ENCODE measurements at regions not wholly inside any gene's neighbourhood (a gene's known extent, or its start where the extent isn't known, plus 50 kb on each side); places are given as distances from the start of the nearest gene placed in this dataset.

GRCh38 chr3:101084404-101084803 lies 91.2 kb upstream of the ABI3BP start:
- no peak for DNase-seq (ENCODE audit: low read depth in 2 of 2)

- no peak for DNase-seq (ENCODE audit: low read depth in 2 of 2)
These were observed 88.8 kb upstream of the ABI3BP start for GRCh38 chr3:101081999-101082398.

DNA sequence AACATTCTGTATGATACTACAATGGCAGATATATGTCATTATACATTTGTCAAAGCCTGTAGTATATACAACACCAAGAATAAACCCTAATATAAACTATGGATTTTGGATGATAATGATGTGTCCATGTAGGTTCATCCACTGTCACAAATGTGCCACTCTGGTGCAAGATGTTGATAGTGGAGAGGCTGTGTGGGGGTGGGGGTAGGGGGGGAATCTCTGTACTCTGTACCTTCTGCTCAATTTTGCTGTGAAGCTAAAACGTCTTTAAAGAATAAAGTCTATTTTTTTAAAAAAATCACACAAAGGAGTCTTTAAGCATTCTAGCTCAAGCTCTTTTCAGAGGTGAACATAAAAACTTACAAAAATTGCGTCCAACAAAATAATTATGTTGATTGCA lies 88.2 kb upstream of the ABI3BP start:
- DNase-seq (ENCODE audit: low read depth in 2 of 2) = no peak

GRCh38 chr3:101077361-101078011 lies 84.3 kb upstream of the ABI3BP start:
- DNase-seq (ENCODE audit: low read depth in 2 of 2) = no peak

DNA sequence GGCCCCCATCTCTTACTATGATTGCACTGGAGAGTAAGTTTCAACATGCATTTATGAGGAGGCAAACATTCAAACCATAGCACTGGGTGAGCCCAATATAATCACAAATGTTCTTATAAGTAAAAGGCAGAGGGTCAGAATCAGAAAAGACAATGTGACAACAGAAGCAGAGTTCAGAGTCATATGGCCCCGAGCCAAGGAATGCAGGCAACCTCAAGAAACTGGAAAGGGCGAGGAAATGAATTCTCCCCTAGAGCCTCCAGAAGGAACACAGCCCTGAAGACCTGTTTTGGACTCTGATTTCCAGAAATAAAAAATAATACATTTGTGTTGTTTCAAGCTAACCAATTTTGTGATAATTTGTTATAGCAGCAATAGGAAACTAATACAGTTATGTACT lies 81.3 kb upstream of the ABI3BP start:
- DNase-seq (ENCODE audit: low read depth in 2 of 2) = no peak

DNA sequence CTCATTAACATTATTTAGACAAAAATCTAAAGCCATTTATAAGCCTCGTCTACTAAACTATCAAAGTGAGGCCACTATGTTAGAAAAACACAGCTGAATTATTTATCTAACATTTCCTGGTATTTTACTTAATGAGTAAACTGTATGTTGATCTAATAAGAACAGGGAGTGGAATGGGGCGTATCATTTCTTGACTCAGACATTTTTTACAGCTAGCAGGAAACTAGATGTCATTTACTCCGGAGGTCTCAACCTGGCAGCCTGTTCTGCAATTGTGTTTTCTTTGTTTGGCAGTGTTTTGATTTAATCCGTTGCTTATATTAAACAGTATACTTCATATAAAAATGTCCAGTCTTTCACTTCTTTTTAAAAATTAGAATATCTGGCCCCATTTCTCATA lies 79.1 kb upstream of the ABI3BP start:
- DNase-seq (ENCODE audit: low read depth in 2 of 2) = no peak

DNA sequence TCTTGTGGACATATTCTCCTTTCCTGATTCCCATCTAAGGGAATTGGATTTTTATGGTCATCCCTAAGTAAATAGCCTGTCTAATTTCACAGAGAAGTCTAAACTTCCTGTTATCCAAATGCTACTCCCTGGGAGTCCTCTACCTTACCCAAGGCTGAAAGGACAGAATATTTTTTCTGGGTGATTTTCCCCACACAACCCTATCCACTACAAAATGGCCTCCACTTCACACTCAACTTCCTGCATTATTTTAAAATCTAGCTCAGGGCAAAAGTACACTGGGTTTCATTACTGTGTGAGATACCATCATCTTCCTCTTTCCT lies 77.5 kb upstream of the ABI3BP start:
- no peak for DNase-seq (ENCODE audit: low read depth in 2 of 2)

DNA sequence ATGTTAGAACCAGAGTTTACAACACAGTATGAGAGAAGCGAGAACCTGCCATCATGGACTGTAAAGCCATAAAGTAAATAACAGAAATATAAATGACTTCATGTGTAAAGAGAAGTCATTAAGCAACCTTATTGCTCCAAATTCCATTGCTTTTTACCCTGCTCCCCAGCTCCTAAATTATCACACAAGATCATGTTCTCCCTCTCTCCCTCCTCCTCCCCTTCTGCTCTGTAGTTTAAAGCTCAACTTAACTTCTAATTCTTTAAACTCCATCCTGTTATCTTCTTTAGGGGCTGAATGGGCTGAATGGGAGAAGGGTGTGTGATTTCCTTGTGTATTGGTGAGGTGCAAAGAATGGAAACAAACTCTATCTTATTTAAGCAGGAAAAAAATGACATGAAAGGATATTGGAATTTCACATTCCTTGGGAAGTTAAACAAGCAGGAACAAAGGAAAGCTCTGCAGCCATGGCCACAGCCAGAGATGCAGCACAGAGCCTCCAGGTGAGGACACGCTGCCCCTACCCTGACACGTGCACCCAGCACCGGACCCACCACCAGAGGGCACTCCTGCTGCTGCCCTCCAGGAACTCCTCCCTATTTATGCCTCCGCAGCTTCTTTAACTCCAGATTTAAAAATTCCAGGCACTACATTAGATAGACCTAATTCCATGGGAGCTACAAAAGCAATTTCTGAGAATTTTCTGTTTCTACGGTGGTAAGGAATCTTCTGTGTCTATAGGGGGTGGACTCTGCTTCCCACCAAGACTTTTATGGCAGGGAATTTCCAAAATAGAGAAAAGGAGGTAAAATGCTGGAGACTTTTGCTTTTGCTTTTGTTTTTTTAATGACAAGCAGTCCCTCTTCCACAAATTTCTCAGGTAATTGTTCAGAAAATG lies 76.9 kb upstream of the ABI3BP start:
- DNase-seq (ENCODE audit: low read depth in 2 of 2) = no peak

- DNase-seq (ENCODE audit: low read depth in 2 of 2) = no peak
These were observed 75.8 kb upstream of the ABI3BP start for GRCh38 chr3:101068876-101069606.

- no peak for DNase-seq (ENCODE audit: low read depth in 2 of 2)
These were observed 73.5 kb upstream of the ABI3BP start for GRCh38 chr3:101066711-101067129.

GRCh38 chr3:101065962-101066361 lies 72.7 kb upstream of the ABI3BP start:
- peak; percentile 76 to 79 for DNase-seq (ENCODE audit: low read depth in 2 of 2)

- no peak for DNase-seq (ENCODE audit: low read depth in 2 of 2)
These were observed 70.2 kb upstream of the ABI3BP start for GRCh38 chr3:101063401-101063800.

- no peak for DNase-seq (ENCODE audit: low read depth in 2 of 2)
These were observed 68.1 kb upstream of the ABI3BP start for GRCh38 chr3:101061312-101061711.

GRCh38 chr3:101050866-101051265 lies 57.6 kb upstream of the ABI3BP start:
- no peak for DNase-seq (ENCODE audit: low read depth in 2 of 2)

DNA sequence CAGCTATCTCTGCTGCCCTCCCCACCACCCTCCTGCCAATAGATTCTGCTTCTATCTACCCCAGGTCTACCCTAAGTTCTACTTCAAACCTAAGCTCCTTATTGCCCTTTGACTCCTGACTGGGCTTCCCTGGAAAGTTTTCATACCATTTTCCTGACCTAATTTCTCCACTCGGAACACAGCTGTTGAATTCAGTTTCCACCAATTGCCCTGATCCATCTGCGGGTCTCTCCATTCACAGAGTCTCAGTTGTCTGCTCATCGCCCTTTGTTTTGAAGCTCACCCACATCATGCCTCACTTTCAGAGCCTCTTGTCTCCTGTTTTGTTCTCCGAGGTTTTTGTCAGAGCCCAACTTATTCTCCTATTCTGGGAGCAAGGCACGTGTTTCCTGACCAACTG lies 56.8 kb upstream of the ABI3BP start:
- no peak for DNase-seq (ENCODE audit: low read depth in 2 of 2)

DNA sequence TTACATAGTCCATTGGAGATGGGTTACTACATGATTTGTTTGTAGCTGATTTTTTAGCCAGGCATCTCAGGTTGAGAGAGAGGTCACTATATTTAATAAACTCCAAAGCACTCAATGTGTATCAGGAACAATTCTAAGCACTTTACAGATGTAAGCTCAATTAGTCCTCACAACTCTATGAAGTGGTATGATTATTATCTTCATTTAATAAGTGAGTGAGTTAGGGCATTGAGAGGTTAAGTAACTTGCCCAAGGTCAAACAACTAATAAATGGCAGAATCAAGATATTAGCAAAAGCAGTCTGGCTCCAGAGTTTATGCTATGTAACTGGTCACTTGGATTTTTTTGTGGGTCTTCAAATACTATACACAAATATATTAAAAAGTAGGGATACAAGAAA lies 56.3 kb upstream of the ABI3BP start:
- DNase-seq (ENCODE audit: low read depth in 2 of 2) = no peak

DNA sequence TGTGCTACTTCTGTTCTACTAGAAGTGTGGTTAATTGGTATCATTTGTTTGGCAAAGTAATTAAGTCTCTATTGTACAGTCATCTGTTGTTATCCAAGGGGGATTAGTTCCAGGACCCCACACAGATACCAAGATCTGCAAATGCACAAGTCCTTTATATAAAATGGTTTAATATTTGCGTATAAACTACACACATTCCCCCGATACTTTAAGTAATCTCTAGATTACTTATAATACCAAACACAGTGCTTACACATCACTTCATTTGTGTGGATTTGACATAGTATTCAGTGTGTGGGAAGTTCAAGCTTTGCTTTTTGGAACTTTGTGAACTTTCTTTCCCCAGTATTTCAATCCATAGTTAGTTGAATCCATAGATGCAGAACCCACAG lies 50.5 kb upstream of the ABI3BP start:
- no peak for DNase-seq (ENCODE audit: low read depth in 2 of 2)

GRCh38 chr3:101042996-101043686 lies 49.9 kb upstream of the ABI3BP start:
- no peak for DNase-seq (ENCODE audit: low read depth in 2 of 2)
